AG09309 (cell line): ENCODE measurements at regions not wholly inside any gene's neighbourhood (a gene's known extent, or its start where the extent isn't known, plus 50 kb on each side); places are given as distances from the start of the nearest gene placed in this dataset.

Source experiments
- DNase-seq: peaks from one replicate; pipeline ENCODE4 v3.0.0-alpha.2; 2010; ENCODE audit warnings: low read depth
- H3K4me3 ChIP-seq: 2 replicates; pipeline ENCODE4 v1.5.1; 2011; ENCODE audit warnings: mild to moderate bottlenecking, low read depth, low read length, moderate library complexity; ENCODE audit not compliant: control insufficient read depth
- TF ChIP-seq, protein P1 (sequence below): IDR thresholded peaks from 2 replicates; pipeline ENCODE4 v1.5.1; 2011; ENCODE audit warnings: mild to moderate bottlenecking, low read depth, low read length, inconsistent platforms; ENCODE audit not compliant: insufficient read depth, control insufficient read depth; ENCODE audit errors: missing control alignments

DNA sequence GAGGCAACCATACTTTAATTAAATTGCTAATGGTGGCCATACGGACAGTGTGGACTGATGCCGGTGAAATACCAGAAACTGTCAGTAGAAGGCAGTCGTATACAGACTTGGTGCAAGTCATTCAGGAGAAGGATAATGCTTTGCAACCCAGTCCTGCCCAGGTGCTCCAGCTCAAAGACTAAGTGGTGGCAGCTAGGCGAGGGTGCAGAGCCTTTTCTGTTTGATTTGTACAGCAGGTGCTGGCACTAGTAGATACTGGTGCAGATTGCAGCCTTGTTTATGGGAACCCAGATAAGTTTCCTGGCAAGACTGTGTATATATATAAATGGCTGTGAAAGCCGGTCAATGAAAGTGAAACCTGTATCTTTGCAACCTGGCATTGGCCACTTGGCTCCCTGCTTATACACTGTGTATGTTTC lies 208.3 kb upstream of the SYT4 start:
- TF ChIP-seq, protein P1, sequence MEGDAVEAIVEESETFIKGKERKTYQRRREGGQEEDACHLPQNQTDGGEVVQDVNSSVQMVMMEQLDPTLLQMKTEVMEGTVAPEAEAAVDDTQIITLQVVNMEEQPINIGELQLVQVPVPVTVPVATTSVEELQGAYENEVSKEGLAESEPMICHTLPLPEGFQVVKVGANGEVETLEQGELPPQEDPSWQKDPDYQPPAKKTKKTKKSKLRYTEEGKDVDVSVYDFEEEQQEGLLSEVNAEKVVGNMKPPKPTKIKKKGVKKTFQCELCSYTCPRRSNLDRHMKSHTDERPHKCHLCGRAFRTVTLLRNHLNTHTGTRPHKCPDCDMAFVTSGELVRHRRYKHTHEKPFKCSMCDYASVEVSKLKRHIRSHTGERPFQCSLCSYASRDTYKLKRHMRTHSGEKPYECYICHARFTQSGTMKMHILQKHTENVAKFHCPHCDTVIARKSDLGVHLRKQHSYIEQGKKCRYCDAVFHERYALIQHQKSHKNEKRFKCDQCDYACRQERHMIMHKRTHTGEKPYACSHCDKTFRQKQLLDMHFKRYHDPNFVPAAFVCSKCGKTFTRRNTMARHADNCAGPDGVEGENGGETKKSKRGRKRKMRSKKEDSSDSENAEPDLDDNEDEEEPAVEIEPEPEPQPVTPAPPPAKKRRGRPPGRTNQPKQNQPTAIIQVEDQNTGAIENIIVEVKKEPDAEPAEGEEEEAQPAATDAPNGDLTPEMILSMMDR: no peak
- DNase-seq: no peak
- no peak overlapping the region for H3K4me3 ChIP-seq

DNA sequence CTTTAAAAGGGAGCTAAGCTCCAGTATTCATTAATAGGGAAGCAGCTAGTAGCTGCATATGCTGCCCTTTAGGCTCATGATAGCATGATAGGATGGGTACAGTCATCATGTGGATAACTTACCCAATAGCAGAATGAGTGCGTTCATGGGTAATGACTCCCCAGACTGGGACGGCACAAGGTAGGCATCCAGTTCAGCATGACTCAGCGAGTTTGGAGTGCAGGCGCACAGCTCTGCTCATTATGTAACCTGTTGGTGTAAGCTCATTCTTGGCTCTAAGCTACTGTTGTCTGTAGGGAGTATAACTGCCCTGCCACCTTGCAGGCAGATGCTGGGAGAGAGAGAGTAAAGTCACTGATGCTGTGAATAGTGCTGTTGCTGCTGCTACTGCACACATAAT lies 209.2 kb upstream of the SYT4 start:
- TF ChIP-seq, protein P1: no peak
- H3K4me3 ChIP-seq: no peak overlapping the region
- DNase-seq: no peak

DNA sequence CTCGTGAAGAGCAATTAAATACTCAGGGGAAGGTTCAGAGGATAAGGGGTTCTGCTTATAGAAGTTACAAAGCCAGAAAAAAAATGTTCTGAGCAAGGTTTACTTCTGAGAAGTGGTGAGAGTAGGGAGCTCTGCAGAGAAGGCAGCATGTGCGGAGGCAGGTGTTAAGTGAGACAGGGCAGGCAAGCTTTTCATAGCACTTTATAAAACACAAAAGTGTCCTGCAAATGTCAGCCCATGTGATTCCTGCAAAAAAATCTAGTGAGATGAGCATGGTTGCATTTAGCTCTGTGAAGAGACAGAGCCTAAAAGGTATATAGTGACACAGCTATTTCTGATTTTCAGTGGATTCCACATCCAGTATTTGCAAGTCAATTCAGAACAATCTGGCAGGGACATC lies 223.8 kb upstream of the SYT4 start:
- TF ChIP-seq, protein P1: no peak
- no peak for DNase-seq
- H3K4me3 ChIP-seq: no peak overlapping the region

DNA sequence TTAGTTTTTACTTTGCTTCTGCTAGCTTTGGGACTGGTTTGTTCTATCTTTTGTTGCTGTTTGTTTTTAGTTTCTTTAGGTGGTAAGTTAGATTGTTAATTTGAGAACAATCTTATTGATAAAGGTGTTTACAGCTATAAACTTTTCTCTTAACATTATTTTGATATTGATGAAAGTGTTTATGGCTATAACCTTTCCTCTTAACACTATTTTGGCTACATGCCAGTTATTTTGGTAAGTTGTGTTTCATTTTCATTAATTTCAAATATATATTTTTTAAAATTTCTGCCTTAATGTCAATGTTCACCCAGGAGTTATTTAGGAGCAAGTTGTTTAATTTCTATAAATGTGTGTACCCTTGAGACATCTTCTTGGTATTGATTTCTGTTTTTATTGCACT lies 229.6 kb upstream of the SYT4 start:
- TF ChIP-seq, protein P1: no peak
- H3K4me3 ChIP-seq: no peak overlapping the region
- DNase-seq: no peak

DNA sequence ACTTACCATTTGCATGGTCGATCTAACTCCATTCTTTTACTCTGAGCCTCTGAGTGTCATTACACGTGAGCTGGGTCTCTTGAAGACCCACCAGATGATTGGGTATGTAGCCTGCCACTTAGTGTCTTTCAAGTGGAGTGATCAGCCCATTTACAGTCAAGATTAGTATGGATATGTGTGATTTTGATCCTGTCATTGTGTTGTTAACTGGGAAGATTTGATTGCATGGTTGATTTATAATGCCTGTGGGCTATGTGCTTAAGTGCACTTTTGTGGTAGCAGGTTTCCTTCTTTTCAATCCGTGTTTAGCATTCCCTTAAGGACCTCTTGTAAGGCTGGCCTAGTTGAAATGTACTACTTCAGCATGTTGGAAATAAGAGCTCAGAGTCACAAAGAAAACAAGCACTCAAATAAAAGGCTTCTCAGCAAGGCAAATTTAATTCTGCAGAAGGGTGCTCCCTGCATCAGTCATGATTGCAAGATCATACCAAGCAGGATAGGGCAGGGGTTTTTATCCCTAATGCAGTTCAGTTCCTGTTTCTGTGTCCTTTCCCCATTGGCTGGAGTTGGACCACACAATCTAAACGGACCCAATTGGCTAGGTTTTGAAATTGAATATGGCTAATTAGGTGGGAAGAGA lies 230.7 kb upstream of the SYT4 start:
- no peak for DNase-seq
- TF ChIP-seq, protein P1: no peak
- no peak overlapping the region for H3K4me3 ChIP-seq

DNA sequence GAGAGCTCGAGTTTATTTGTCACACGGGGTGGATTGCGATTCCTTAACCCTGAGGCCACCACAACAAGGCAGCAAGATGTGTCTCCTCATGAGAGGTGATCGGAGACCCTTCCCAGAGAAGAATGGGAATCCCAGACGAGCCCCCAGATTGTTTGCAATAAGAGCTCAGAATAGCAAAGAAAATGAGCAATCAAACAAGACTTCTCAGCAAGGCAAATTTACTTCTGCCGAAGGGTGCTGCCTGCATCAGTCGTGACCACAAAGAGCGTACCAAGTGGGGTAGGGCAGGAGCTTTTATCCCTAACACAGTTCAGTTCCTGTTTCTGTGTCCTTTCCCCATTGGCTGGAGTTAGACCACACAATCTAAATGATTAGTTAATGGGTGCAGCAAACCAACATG lies 237.5 kb upstream of the SYT4 start:
- no peak overlapping the region for H3K4me3 ChIP-seq
- TF ChIP-seq, protein P1: no peak
- DNase-seq: no peak
